Epithelial cell of proximal tubule (primary cell): ENCODE measurements at regions not wholly inside any gene's neighbourhood (a gene's known extent, or its start where the extent isn't known, plus 50 kb on each side); places are given as distances from the start of the nearest gene placed in this dataset.

ENCODE experiments used
- DNase-seq: peaks from one replicate; pipeline ENCODE4 v3.0.0-alpha.2; 2011; ENCODE audit warnings: low read depth
- H3K4me3 ChIP-seq: 2 replicates; pipeline ENCODE4 v1.5.1; 2011; ENCODE audit warnings: low read depth, mild to moderate bottlenecking, low read length
- CTCF ChIP-seq: conservative IDR thresholded peaks from 2 replicates; pipeline ENCODE4 v1.5.1; 2012; ENCODE audit warnings: low read depth, mild to moderate bottlenecking, low read length

GRCh38 chr9:23322392-23322791 is 503.6 kb downstream of the ELAVL2 start:
- TF ChIP-seq CTCF = peak; percentile 62
- no peak overlapping the region for H3K4me3 ChIP-seq
- DNase-seq = no peak

- H3K4me3 ChIP-seq = no peak overlapping the region
- TF ChIP-seq CTCF = no peak
- no peak for DNase-seq
Observed at GRCh38 chr9:23324511-23324910, 501.5 kb downstream of the ELAVL2 start.

GRCh38 chr9:23326597-23326996 is 499.4 kb downstream of the ELAVL2 start:
- DNase-seq = no peak
- H3K4me3 ChIP-seq = no peak overlapping the region
- no peak for TF ChIP-seq CTCF

GRCh38 chr9:23341346-23341745 is 484.7 kb downstream of the ELAVL2 start:
- TF ChIP-seq CTCF = no peak
- no peak for DNase-seq
- no peak overlapping the region for H3K4me3 ChIP-seq

- no peak for DNase-seq
- H3K4me3 ChIP-seq = no peak overlapping the region
Observed at GRCh38 chr9:23342291-23342690, 483.7 kb downstream of the ELAVL2 start.

GRCh38 chr9:23343226-23343625 is 482.8 kb downstream of the ELAVL2 start:
- DNase-seq = no peak
- TF ChIP-seq CTCF = no peak

More at GRCh38 chr9:23342291-23342690, 483.7 kb downstream of the ELAVL2 start:
- no peak for TF ChIP-seq CTCF

GRCh38 chr9:23361096-23361495 is 464.9 kb downstream of the ELAVL2 start:
- DNase-seq = no peak
- H3K4me3 ChIP-seq = no peak overlapping the region
- TF ChIP-seq CTCF = no peak

More at GRCh38 chr9:23343226-23343625, 482.8 kb downstream of the ELAVL2 start:
- H3K4me3 ChIP-seq = no peak overlapping the region
